GM12872 (cell line): ENCODE measurements at regions not wholly inside any gene's neighbourhood (a gene's known extent, or its start where the extent isn't known, plus 50 kb on each side); places are given as distances from the start of the nearest gene placed in this dataset.

Experiments used
- CTCF ChIP-seq: IDR thresholded peaks from 3 replicates; pipeline ENCODE4 v1.5.1; 2011; ENCODE audit warnings: low read depth, mild to moderate bottlenecking, low read length, moderate library complexity; ENCODE audit not compliant: insufficient read depth

GRCh38 chr10:121404611-121405010 lies 193.6 kb downstream of the FGFR2 start:
- no peak for TF ChIP-seq CTCF

- no peak for TF ChIP-seq CTCF
Measured at GRCh38 chr10:121405096-121405495, 193.1 kb downstream of the FGFR2 start.

GRCh38 chr10:121405549-121405948 lies 192.7 kb downstream of the FGFR2 start:
- TF ChIP-seq CTCF: no peak

- no peak for TF ChIP-seq CTCF
Measured at GRCh38 chr10:121405953-121406352, 192.3 kb downstream of the FGFR2 start.

GRCh38 chr10:121406823-121407545 lies 191.3 kb downstream of the FGFR2 start:
- TF ChIP-seq CTCF: no peak

GRCh38 chr10:121409466-121410104 lies 188.7 kb downstream of the FGFR2 start:
- no peak for TF ChIP-seq CTCF

- no peak for TF ChIP-seq CTCF
Measured at GRCh38 chr10:121411004-121411403, 187.2 kb downstream of the FGFR2 start.
